Prostate gland (tissue), 2 donors: ENCODE measurements at regions not wholly inside any gene's neighbourhood (a gene's known extent, or its start where the extent isn't known, plus 50 kb on each side); places are given as distances from the start of the nearest gene placed in this dataset.

Source experiments
- DNase-seq: peaks from one replicate; pipeline ENCODE4 v3.0.0-alpha.2; 2019; ENCODE audit warnings: low spot score
- H3K27ac ChIP-seq, 2 donors: fragments of 200-600 bp; sonication (generic); 2 replicates each; pipeline ENCODE4 v1.5.1; 2017 to 2019
- H3K27me3 ChIP-seq: fragments of 200-600 bp; sonication (generic); replicated peaks from 2 replicates; pipeline ENCODE4 v1.5.1; 2019; ENCODE audit not compliant: insufficient read depth
- H3K36me3 ChIP-seq, 2 donors: fragments of 200-600 bp; sonication (generic); 1 replicate in 1 of 2; 2 replicates in 1 of 2; pipeline versions ENCODE4 v1.5.1 to v1.8.1; 2017 to 2019
- H3K4me1 ChIP-seq: fragments of 200-600 bp; sonication (generic); replicated peaks from 2 replicates; pipeline ENCODE4 v1.5.1; 2019
- H3K4me3 ChIP-seq, 2 donors: fragments of 200-600 bp; sonication (generic); 2 replicates each; pipeline ENCODE4 v1.5.1; 2017 to 2019
- H3K9me3 ChIP-seq: fragments of 200-600 bp; sonication (generic); 2 replicates; pipeline ENCODE4 v1.5.1; 2017
- POLR2A ChIP-seq: fragments of 450-650 bp; IDR thresholded peaks from one replicate; pipeline ENCODE4 v1.6.1; 2016; ENCODE audit warnings: antibody characterized with exemption, mild to moderate bottlenecking
- POLR2AphosphoS5 ChIP-seq: sonication (generic); formaldehyde crosslinking; IDR thresholded peaks from one replicate; pipeline ENCODE4 v1.6.1; 2017; ENCODE audit warnings: antibody characterized with exemption
- whole genome bisulfite sequencing: methylation state at CpG from one replicate; pipeline ENCODE4 v1.1.5; 2018; 5-methylcytosine and 5-hydroxymethylcytosine counted together
- intact Hi-C: fragments of 100-400 bp; cut with DNase I; formaldehyde crosslinking; loops from one replicate; pipeline ENCODE4 v1.14.2; 2022
- TF ChIP-seq, protein P1 (sequence below), 4 experiments: fragments of 200-600 bp in 2 of 4; fragments of 450-650 bp in 2 of 4; sonication (generic) in 2 of 4; IDR thresholded peaks; 1 replicate in 3 of 4; 2 replicates in 1 of 4; pipeline ENCODE4 v1.5.1; 2016 to 2019; ENCODE audit warnings: antibody characterized with exemption in 4 of 4, mild to moderate bottlenecking in 2 of 4, moderate library complexity in 2 of 4

GRCh38 chr4:135741583-135741982 lies 1540.0 kb upstream of the PABPC4L start:
- Histone ChIP-seq H3K36me3 (no peaks in the 10 kb centered on the region), H3K27ac (no peak overlapping the region), H3K4me1 (no peaks in the 10 kb centered on the region), H3K9me3 (no peaks in the 10 kb centered on the region), H3K27me3 (no peaks in the 10 kb centered on the region), H3K4me3 (no peak overlapping the region)
- DNase-seq, result no peak
- TF ChIP-seq, protein P1, sequence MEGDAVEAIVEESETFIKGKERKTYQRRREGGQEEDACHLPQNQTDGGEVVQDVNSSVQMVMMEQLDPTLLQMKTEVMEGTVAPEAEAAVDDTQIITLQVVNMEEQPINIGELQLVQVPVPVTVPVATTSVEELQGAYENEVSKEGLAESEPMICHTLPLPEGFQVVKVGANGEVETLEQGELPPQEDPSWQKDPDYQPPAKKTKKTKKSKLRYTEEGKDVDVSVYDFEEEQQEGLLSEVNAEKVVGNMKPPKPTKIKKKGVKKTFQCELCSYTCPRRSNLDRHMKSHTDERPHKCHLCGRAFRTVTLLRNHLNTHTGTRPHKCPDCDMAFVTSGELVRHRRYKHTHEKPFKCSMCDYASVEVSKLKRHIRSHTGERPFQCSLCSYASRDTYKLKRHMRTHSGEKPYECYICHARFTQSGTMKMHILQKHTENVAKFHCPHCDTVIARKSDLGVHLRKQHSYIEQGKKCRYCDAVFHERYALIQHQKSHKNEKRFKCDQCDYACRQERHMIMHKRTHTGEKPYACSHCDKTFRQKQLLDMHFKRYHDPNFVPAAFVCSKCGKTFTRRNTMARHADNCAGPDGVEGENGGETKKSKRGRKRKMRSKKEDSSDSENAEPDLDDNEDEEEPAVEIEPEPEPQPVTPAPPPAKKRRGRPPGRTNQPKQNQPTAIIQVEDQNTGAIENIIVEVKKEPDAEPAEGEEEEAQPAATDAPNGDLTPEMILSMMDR (IDR thresholded peaks at IDR 0.05), result no peak
- TF ChIP-seq POLR2AphosphoS5 (no peak), POLR2A (no peak)
- 41% methylated on average over 5 of the region's 5 CpGs for WGBS
- intact Hi-C loops, result no loop called here

- H3K4me3 ChIP-seq, result no peak overlapping the region
- intact Hi-C loops, result no loop called here
- no peaks in the 10 kb centered on the region for H3K4me1 ChIP-seq
- no peaks in the 10 kb centered on the region for H3K9me3 ChIP-seq
- no peak for DNase-seq
- no peaks in the 10 kb centered on the region for H3K27me3 ChIP-seq
- no peak overlapping the region for H3K27ac ChIP-seq
- TF ChIP-seq, protein P1 (IDR thresholded peaks at IDR 0.05), result no peak
- TF ChIP-seq POLR2AphosphoS5 (no peak), POLR2A (no peak)
- WGBS, result 83% methylated on average over 2 of the region's 2 CpGs
- no peaks in the 10 kb centered on the region for H3K36me3 ChIP-seq
Observed at GRCh38 chr4:135739354-135739753, 1537.8 kb upstream of the PABPC4L start.

DNA sequence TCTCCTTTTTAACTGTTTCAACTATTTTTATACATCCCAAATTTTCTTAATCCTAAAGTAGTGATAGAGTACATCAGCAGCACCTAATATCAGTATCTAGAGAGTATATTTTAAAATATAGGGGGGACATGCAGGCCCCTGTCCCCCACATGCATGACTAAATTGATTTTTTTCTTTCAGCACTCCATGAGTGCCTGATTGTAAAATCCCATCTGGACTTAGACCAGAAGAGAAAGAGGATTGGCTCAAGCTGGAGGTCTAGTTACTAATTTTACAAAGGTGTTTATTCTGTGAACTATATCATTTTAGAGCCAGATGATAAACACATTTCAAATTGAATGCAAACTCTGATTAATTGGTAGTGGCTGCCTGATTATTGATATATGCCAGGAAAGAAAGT lies 1533.9 kb upstream of the PABPC4L start:
- intact Hi-C loops, result no loop called here
- H3K4me3 ChIP-seq, result no peak overlapping the region
- no peaks in the 10 kb centered on the region for H3K4me1 ChIP-seq
- H3K27me3 ChIP-seq, result no peaks in the 10 kb centered on the region
- no peaks in the 10 kb centered on the region for H3K36me3 ChIP-seq
- TF ChIP-seq POLR2A, result no peak
- TF ChIP-seq, protein P1 (IDR thresholded peaks at IDR 0.05), result no peak
- TF ChIP-seq POLR2AphosphoS5, result no peak
- no peaks in the 10 kb centered on the region for H3K9me3 ChIP-seq
- H3K27ac ChIP-seq, result no peak overlapping the region
- DNase-seq, result no peak

GRCh38 chr4:135732448-135732847 lies 1530.9 kb upstream of the PABPC4L start:
- no peaks in the 10 kb centered on the region for H3K4me1 ChIP-seq
- intact Hi-C loops, result no loop called here
- H3K9me3 ChIP-seq, result no peaks in the 10 kb centered on the region
- H3K36me3 ChIP-seq, result no peaks in the 10 kb centered on the region
- H3K4me3 ChIP-seq, result no peak overlapping the region
- 66% methylated on average over 4 of the region's 4 CpGs for WGBS
- TF ChIP-seq, protein P1 (IDR thresholded peaks at IDR 0.05), result no peak
- no peak for TF ChIP-seq POLR2AphosphoS5
- no peak for TF ChIP-seq POLR2A
- no peak for DNase-seq
- no peak overlapping the region for H3K27ac ChIP-seq
- no peaks in the 10 kb centered on the region for H3K27me3 ChIP-seq

DNA sequence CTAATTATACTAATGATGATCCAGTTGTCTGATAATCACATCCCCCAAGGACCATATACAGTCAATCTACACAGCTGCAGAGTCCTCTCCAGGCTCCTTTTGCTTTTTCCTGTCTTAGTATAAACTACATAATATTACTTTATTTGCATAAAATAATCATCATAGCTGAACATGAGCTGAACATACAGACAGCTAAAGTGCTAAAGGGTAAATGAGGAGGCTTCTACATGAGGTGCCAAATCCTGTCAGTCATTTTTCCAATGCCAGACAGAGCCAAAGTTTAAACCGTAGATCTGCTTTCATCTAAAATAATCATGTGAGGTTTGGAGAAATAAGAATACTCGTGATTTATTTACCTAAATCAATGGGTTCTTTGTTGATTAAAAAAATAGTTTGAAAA lies 1530.1 kb upstream of the PABPC4L start:
- no peaks in the 10 kb centered on the region for H3K9me3 ChIP-seq
- H3K27me3 ChIP-seq, result no peaks in the 10 kb centered on the region
- DNase-seq, result no peak
- H3K4me1 ChIP-seq, result no peaks in the 10 kb centered on the region
- 71% methylated on average over 2 of the region's 2 CpGs for WGBS
- no peaks in the 10 kb centered on the region for H3K36me3 ChIP-seq
- H3K27ac ChIP-seq, result no peak overlapping the region
- intact Hi-C loops, result no loop called here
- H3K4me3 ChIP-seq, result no peak overlapping the region
- TF ChIP-seq, protein P1 (IDR thresholded peaks at IDR 0.05), result no peak
- no peak for TF ChIP-seq POLR2AphosphoS5
- no peak for TF ChIP-seq POLR2A
